RWPE2 (cell line): ENCODE measurements at regions not wholly inside any gene's neighbourhood (a gene's known extent, or its start where the extent isn't known, plus 50 kb on each side); places are given as distances from the start of the nearest gene placed in this dataset.

Experiments
- ATAC-seq: fragments of 200-7000 bp; cut with Tn5 transposase; 3 replicates; pipeline ENCODE4 v1.9.1; 2021; ENCODE audit warnings: low read depth
- DNase-seq: peaks from one replicate; pipeline ENCODE4 v3.0.0-alpha.2; 2020; ENCODE audit warnings: low spot score
- H3K27ac ChIP-seq: fragments of 450-650 bp; 2 replicates; pipeline ENCODE4 v1.5.1; 2017; ENCODE audit warnings: mild to moderate bottlenecking; ENCODE audit not compliant: poor library complexity, severe bottlenecking
- H3K27me3 ChIP-seq: fragments of 250-450 bp; sonication (Bioruptor Pico); 2 replicates; pipeline ENCODE4 v1.5.1; 2021; ENCODE audit warnings: mild to moderate bottlenecking, moderate library complexity; ENCODE audit not compliant: insufficient read depth, poor library complexity, severe bottlenecking
- H3K36me3 ChIP-seq: fragments of 250-450 bp; sonication (Bioruptor Pico); 2 replicates; pipeline ENCODE4 v1.5.1; 2020; ENCODE audit warnings: low read depth, mild to moderate bottlenecking, moderate library complexity
- H3K4me1 ChIP-seq: fragments of 250-450 bp; sonication (Bioruptor Pico); 2 replicates; pipeline ENCODE4 v1.5.1; 2021; ENCODE audit warnings: mild to moderate bottlenecking, moderate library complexity; ENCODE audit not compliant: insufficient read depth, poor library complexity, severe bottlenecking
- H3K4me3 ChIP-seq: fragments of 250-450 bp; sonication (Bioruptor Pico); 2 replicates; pipeline ENCODE4 v1.5.1; 2021; ENCODE audit warnings: mild to moderate bottlenecking, moderate library complexity; ENCODE audit not compliant: severe bottlenecking
- H3K9me3 ChIP-seq: fragments of 250-450 bp; sonication (Bioruptor Pico); 2 replicates; pipeline ENCODE4 v1.5.1; 2021; ENCODE audit warnings: mild to moderate bottlenecking, moderate library complexity; ENCODE audit not compliant: severe bottlenecking
- CTCF ChIP-seq: fragments of 450-650 bp; IDR thresholded peaks from one replicate; pipeline ENCODE4 v1.5.1; 2017; ENCODE audit warnings: mild to moderate bottlenecking, moderate library complexity; ENCODE audit not compliant: poor library complexity, severe bottlenecking

GRCh38 chr9:16030528-16031185 lies 477.8 kb downstream of the CCDC171 start:
- H3K9me3 ChIP-seq = no peaks in the 10 kb centered on the region

GRCh38 chr9:16031486-16031885 lies 478.6 kb downstream of the CCDC171 start:
- Histone ChIP-seq H3K4me1 (peaks cover 7% of the 10 kb centered on the region), H3K27me3 (no peaks in the 10 kb centered on the region), H3K9me3 (no peaks in the 10 kb centered on the region), H3K4me3 (no peak overlapping the region), H3K27ac (no peak overlapping the region), H3K36me3 (no peaks in the 10 kb centered on the region)
- ATAC-seq (no peak), DNase-seq (no peak)
- no peak for TF ChIP-seq CTCF

More at GRCh38 chr9:16030528-16031185, 477.8 kb downstream of the CCDC171 start:
- ATAC-seq (peak; percentile 67; the same call in 2 of the 3 replicates), DNase-seq (no peak)
- no peaks in the 10 kb centered on the region for H3K36me3 ChIP-seq
- H3K27ac ChIP-seq = no peak overlapping the region
- H3K4me3 ChIP-seq = no peak overlapping the region
- TF ChIP-seq CTCF = no peak
- peaks cover 7% of the 10 kb centered on the region for H3K4me1 ChIP-seq
- no peaks in the 10 kb centered on the region for H3K27me3 ChIP-seq

GRCh38 chr9:16031971-16032370 lies 479.1 kb downstream of the CCDC171 start:
- Histone ChIP-seq H3K27ac (no peak overlapping the region), H3K4me1 (peaks cover 7% of the 10 kb centered on the region)

GRCh38 chr9:16032799-16033198 lies 480.0 kb downstream of the CCDC171 start:
- no peaks in the 10 kb centered on the region for H3K9me3 ChIP-seq
- no peaks in the 10 kb centered on the region for H3K27me3 ChIP-seq
- H3K27ac ChIP-seq = no peak overlapping the region
- ATAC-seq (peak; percentile 56; the same call in 1 of the 3 replicates), DNase-seq (no peak)
- H3K4me3 ChIP-seq = no peak overlapping the region
- H3K36me3 ChIP-seq = no peaks in the 10 kb centered on the region
- H3K4me1 ChIP-seq = peaks cover 7% of the 10 kb centered on the region
- peak; percentile 32 for TF ChIP-seq CTCF

More at GRCh38 chr9:16031971-16032370, 479.1 kb downstream of the CCDC171 start:
- ATAC-seq = no peak
- H3K36me3 ChIP-seq = no peaks in the 10 kb centered on the region
- H3K27me3 ChIP-seq = no peaks in the 10 kb centered on the region
- no peak for TF ChIP-seq CTCF
- no peak for DNase-seq
- no peaks in the 10 kb centered on the region for H3K9me3 ChIP-seq
- no peak overlapping the region for H3K4me3 ChIP-seq

GRCh38 chr9:16033253-16033652 lies 480.4 kb downstream of the CCDC171 start:
- Histone ChIP-seq H3K9me3 (no peaks in the 10 kb centered on the region), H3K4me1 (peaks cover 7% of the 10 kb centered on the region), H3K27me3 (no peaks in the 10 kb centered on the region), H3K27ac (no peak overlapping the region), H3K36me3 (no peaks in the 10 kb centered on the region), H3K4me3 (no peak overlapping the region)
- no peak for TF ChIP-seq CTCF
- ATAC-seq = no peak
- no peak for DNase-seq
